HepG2 (cell line): ENCODE measurements at regions not wholly inside any gene's neighbourhood (a gene's known extent, or its start where the extent isn't known, plus 50 kb on each side); places are given as distances from the start of the nearest gene placed in this dataset.

ENCODE experiments used
- ATAC-seq: fragments of 200-7000 bp; cut with Tn5 transposase; 3 replicates; pipeline ENCODE4 v1.9.1; 2020; ENCODE audit warnings: mild to moderate bottlenecking, moderate library complexity
- BruUV-seq: library from RNA; stranded (reverse); fragments of 400-500 nt; replicated peaks from 2 replicates; lab custom pipeline; 2021; lab: Mats Ljungman, UMichigan
- CTCF ChIA-PET: fragments of 300-600 bp; formaldehyde crosslinking; extraction: SDS; loops from one replicate; lab custom pipeline; 2021; ENCODE audit warnings: low total read pairs, inconsistent platforms, low intra/inter-chr PET ratio; lab: Yijun Ruan, JAX
- POLR2A ChIA-PET: fragments of 350-600 bp; sonication (Branson Sonifier 250); formaldehyde crosslinking; loops from one replicate; lab custom pipeline; 2020; ENCODE audit warnings: antibody characterized with exemption, inconsistent platforms; lab: Yijun Ruan, JAX
- DNase-seq: peaks from one replicate; pipeline ENCODE4 v3.0.0-alpha.2; 2015; ENCODE audit warnings: low spot score
- FAIRE-seq: peaks from 3 replicates; lab custom pipeline; 2011; peaks lifted over from hg19 to GRCh38; lab: Jason Lieb, UNC
- H2AFZ ChIP-seq: one replicate; pipeline ENCODE4 v1.6.1; 2011; ENCODE audit warnings: low read length, inconsistent platforms
- H3K27ac ChIP-seq: fragments of 300-600 bp; 3 replicates; pipeline ENCODE4 v1.8.0; 2011; ENCODE audit warnings: mixed run types, mild to moderate bottlenecking, mixed read lengths, low read length, inconsistent platforms; ENCODE audit not compliant: insufficient read depth; ENCODE audit errors: extremely low read length
- H3K27me3 ChIP-seq, 2 experiments: fragments of 200-600 bp in 1 of 2; 2 replicates in 1 of 2; 3 replicates in 1 of 2; pipeline versions ENCODE4 v1.6.0 to v1.8.0; 2011; ENCODE audit warnings: low read length in 2 of 2, mild to moderate bottlenecking in 2 of 2, moderate library complexity in 2 of 2, inconsistent platforms in 1 of 2; ENCODE audit not compliant: insufficient read depth in 2 of 2, control insufficient read depth in 1 of 2
- H3K36me3 ChIP-seq, 2 experiments: fragments of 200-600 bp in 1 of 2; replicated peaks in 1 of 2; 2 replicates in 1 of 2; 3 replicates in 1 of 2; pipeline versions ENCODE4 v1.5.1 to v1.8.0; 2011; ENCODE audit warnings: low read length in 2 of 2, inconsistent platforms in 1 of 2; ENCODE audit not compliant: insufficient read depth in 2 of 2, control insufficient read depth in 1 of 2
- H3K4me1 ChIP-seq: 2 replicates; pipeline ENCODE4 v1.5.1; 2012; ENCODE audit warnings: low read length, inconsistent platforms; ENCODE audit not compliant: insufficient read depth
- H3K4me2 ChIP-seq: 2 replicates; pipeline ENCODE4 v1.6.0; 2011; ENCODE audit warnings: low read depth, low read length, inconsistent platforms
- H3K4me3 ChIP-seq, 3 experiments: fragments of 200-600 bp in 1 of 3; sonication (generic), shearing (Covaris generic) in 1 of 3; replicated peaks in 1 of 3; 2 replicates each; pipeline ENCODE4 v1.5.1; 2011 to 2016; ENCODE audit warnings: low read length in 3 of 3, inconsistent platforms in 2 of 3, low read depth in 2 of 3, mild to moderate bottlenecking in 2 of 3, control low read depth in 1 of 3, mixed read lengths in 1 of 3; ENCODE audit not compliant: insufficient read depth in 1 of 3
- H3K79me2 ChIP-seq: one replicate; pipeline ENCODE4 v1.6.1; 2011; ENCODE audit warnings: low read length, inconsistent platforms; ENCODE audit not compliant: insufficient read depth
- H3K9ac ChIP-seq: 2 replicates; pipeline ENCODE4 v1.6.0; 2011; ENCODE audit warnings: mild to moderate bottlenecking, low read depth, low read length, inconsistent platforms; ENCODE audit not compliant: insufficient read depth
- H3K9me3 ChIP-seq: 2 replicates; pipeline ENCODE4 v1.5.1; 2012; ENCODE audit warnings: mild to moderate bottlenecking, low read length
- H4K20me1 ChIP-seq: 2 replicates; pipeline ENCODE4 v1.6.0; 2011; ENCODE audit warnings: inconsistent platforms, mild to moderate bottlenecking, low read length, moderate library complexity; ENCODE audit not compliant: insufficient read depth
- ETS1 ChIP-seq: sonication (generic); formaldehyde crosslinking; IDR thresholded peaks from 2 replicates; pipeline ENCODE4 v1.4.0; 2020; ENCODE audit warnings: missing genetic modification reagents
- GPN1 ChIP-seq: sonication (generic); formaldehyde crosslinking; IDR thresholded peaks from 2 replicates; pipeline ENCODE4 v1.5.1; 2020; ENCODE audit warnings: missing genetic modification reagents, borderline replicate concordance
- IKZF4 ChIP-seq: sonication (generic); formaldehyde crosslinking; IDR thresholded peaks from 2 replicates; pipeline ENCODE4 v1.5.1; 2020; ENCODE audit warnings: borderline replicate concordance, mild to moderate bottlenecking, low read depth, missing genetic modification reagents; ENCODE audit errors: not compliant biosample characterization
- MBNL3 ChIP-seq: fragments of 250-450 bp; sonication (Bioruptor Pico); conservative IDR thresholded peaks from 2 replicates; pipeline ENCODE4 v1.8.0; 2022; ENCODE audit warnings: mild to moderate bottlenecking, inconsistent platforms
- NFE2L1 ChIP-seq: sonication (generic); formaldehyde crosslinking; IDR thresholded peaks from 2 replicates; pipeline ENCODE4 v1.4.0; 2020; ENCODE audit warnings: missing genetic modification reagents, mild to moderate bottlenecking, borderline replicate concordance
- ZBTB1 ChIP-seq: sonication (generic); formaldehyde crosslinking; IDR thresholded peaks from 2 replicates; pipeline ENCODE4 v1.4.0; 2020; ENCODE audit warnings: missing genetic modification reagents, borderline replicate concordance
- ZMYM3 ChIP-seq: sonication (generic); formaldehyde crosslinking; IDR thresholded peaks from 2 replicates; pipeline ENCODE4 v1.5.1; 2020; ENCODE audit warnings: mild to moderate bottlenecking, missing genetic modification reagents
- WGBS: methylation state at CpG from one replicate; pipeline ENCODE4 v1.1.6; 2017; ENCODE audit warnings: low lambda C conversion rate; 5-methylcytosine and 5-hydroxymethylcytosine counted together
- in situ Hi-C: cut with HindIII; loops from 2 replicates; pipeline ENCODE4 v1.10.0; 2017; ENCODE audit warnings: low pct_unique_long_range_greater_than_20kb; ENCODE audit not compliant: extremely low pct_ligation_motif_present
- intact Hi-C: fragments of 100-400 bp; cut with micrococcal nuclease; formaldehyde crosslinking; loops from one replicate; pipeline ENCODE4 v1.10.0; 2022; ENCODE audit not compliant: unreplicated experiment
- TF ChIP-seq, protein P1 (sequence below): sonication (generic); formaldehyde crosslinking; IDR thresholded peaks from 2 replicates; pipeline ENCODE4 v1.8.1; 2023; ENCODE audit warnings: missing genetic modification reagents, inconsistent platforms, borderline replicate concordance
- TF ChIP-seq, protein P2 (sequence below): sonication (generic); formaldehyde crosslinking; IDR thresholded peaks from 2 replicates; pipeline ENCODE4 v1.9.0; 2021; ENCODE audit warnings: mild to moderate bottlenecking, missing genetic modification reagents

DNA sequence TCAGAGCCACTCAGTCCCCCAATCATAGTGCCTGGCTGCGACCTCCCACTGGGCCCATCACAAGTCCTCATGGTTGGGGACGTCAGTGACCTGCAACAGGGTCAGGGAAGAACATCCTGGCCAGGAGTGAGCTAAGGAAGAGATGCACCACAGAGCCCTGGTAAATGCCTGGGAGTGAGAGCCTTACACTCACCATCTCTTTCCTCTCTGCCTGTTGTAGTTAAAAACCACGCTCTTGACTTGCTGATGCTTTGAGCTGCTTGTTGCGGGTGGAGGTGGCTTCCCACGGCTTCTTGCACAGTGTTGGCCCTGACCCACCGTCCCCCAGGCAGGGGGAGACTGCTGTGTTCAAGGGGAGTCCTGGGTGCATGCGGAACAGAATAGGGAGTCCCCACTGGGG, 91.1 kb upstream of the RGMA start:
- H3K9ac ChIP-seq = no peak overlapping the region
- H3K36me3 ChIP-seq = no peaks in the 10 kb centered on the region
- in situ Hi-C loops (no loop called here), intact Hi-C loops (no loop called here)
- ChIA-PET POLR2A (no interaction called here), CTCF (no interaction called here)
- H3K4me1 ChIP-seq = no peaks in the 10 kb centered on the region
- peaks cover 0 to 20% of the 10 kb centered on the region in 2 experiments; a peak in 4 of 5 replicates for H3K27me3 ChIP-seq
- H3K27ac ChIP-seq = no peak overlapping the region
- no peak for DNase-seq
- H3K4me3 ChIP-seq = no peak overlapping the region
- no peaks in the 10 kb centered on the region for H4K20me1 ChIP-seq
- BruUV-seq = no TSS peak
- no peak overlapping the region for H2AFZ ChIP-seq
- TF ChIP-seq MBNL3 (no peak), NFE2L1 (CRISPR knock-in tag) (no peak), ETS1 (CRISPR knock-in tag) (no peak), IKZF4 (CRISPR knock-in tag) (no peak), ZBTB1 (CRISPR knock-in tag) (no peak), ZMYM3 (CRISPR knock-in tag) (no peak), GPN1 (no peak)
- TF ChIP-seq, protein P1, sequence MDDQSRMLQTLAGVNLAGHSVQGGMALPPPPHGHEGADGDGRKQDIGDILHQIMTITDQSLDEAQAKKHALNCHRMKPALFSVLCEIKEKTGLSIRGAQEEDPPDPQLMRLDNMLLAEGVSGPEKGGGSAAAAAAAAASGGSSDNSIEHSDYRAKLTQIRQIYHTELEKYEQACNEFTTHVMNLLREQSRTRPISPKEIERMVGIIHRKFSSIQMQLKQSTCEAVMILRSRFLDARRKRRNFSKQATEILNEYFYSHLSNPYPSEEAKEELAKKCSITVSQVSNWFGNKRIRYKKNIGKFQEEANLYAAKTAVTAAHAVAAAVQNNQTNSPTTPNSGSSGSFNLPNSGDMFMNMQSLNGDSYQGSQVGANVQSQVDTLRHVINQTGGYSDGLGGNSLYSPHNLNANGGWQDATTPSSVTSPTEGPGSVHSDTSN (CRISPR knock-in tag) = no peak
- TF ChIP-seq, protein P2, sequence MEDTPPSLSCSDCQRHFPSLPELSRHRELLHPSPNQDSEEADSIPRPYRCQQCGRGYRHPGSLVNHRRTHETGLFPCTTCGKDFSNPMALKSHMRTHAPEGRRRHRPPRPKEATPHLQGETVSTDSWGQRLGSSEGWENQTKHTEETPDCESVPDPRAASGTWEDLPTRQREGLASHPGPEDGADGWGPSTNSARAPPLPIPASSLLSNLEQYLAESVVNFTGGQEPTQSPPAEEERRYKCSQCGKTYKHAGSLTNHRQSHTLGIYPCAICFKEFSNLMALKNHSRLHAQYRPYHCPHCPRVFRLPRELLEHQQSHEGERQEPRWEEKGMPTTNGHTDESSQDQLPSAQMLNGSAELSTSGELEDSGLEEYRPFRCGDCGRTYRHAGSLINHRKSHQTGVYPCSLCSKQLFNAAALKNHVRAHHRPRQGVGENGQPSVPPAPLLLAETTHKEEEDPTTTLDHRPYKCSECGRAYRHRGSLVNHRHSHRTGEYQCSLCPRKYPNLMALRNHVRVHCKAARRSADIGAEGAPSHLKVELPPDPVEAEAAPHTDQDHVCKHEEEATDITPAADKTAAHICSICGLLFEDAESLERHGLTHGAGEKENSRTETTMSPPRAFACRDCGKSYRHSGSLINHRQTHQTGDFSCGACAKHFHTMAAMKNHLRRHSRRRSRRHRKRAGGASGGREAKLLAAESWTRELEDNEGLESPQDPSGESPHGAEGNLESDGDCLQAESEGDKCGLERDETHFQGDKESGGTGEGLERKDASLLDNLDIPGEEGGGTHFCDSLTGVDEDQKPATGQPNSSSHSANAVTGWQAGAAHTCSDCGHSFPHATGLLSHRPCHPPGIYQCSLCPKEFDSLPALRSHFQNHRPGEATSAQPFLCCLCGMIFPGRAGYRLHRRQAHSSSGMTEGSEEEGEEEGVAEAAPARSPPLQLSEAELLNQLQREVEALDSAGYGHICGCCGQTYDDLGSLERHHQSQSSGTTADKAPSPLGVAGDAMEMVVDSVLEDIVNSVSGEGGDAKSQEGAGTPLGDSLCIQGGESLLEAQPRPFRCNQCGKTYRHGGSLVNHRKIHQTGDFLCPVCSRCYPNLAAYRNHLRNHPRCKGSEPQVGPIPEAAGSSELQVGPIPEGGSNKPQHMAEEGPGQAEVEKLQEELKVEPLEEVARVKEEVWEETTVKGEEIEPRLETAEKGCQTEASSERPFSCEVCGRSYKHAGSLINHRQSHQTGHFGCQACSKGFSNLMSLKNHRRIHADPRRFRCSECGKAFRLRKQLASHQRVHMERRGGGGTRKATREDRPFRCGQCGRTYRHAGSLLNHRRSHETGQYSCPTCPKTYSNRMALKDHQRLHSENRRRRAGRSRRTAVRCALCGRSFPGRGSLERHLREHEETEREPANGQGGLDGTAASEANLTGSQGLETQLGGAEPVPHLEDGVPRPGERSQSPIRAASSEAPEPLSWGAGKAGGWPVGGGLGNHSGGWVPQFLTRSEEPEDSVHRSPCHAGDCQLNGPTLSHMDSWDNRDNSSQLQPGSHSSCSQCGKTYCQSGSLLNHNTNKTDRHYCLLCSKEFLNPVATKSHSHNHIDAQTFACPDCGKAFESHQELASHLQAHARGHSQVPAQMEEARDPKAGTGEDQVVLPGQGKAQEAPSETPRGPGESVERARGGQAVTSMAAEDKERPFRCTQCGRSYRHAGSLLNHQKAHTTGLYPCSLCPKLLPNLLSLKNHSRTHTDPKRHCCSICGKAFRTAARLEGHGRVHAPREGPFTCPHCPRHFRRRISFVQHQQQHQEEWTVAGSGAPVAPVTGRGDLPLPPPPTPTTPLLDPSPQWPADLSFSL (CRISPR knock-in tag) = no peak
- no peak overlapping the region for H3K4me2 ChIP-seq
- no peaks in the 10 kb centered on the region for H3K79me2 ChIP-seq
- peak; percentile 35 for ATAC-seq
- no peak for FAIRE-seq
- H3K9me3 ChIP-seq = no peaks in the 10 kb centered on the region
- 33% methylated on average over 4 of the region's 7 CpGs for WGBS
